Naive thymus-derived CD4-positive, alpha-beta T cell (primary cell): ENCODE measurements at regions not wholly inside any gene's neighbourhood (a gene's known extent, or its start where the extent isn't known, plus 50 kb on each side); places are given as distances from the start of the nearest gene placed in this dataset.

Source experiments
- ATAC-seq: fragments of 150-1000 bp; cut with Tn5 transposase; 2 replicates; pipeline ENCODE4 v1.10.0; 2021; ENCODE audit warnings: mild to moderate bottlenecking, moderate library complexity
- CTCF ChIA-PET: fragments of 350-600 bp; sonication (Branson Sonifier 250); formaldehyde crosslinking; loops from one replicate; lab custom pipeline; 2021; ENCODE audit warnings: antibody characterized with exemption; lab: Charles Lee
- POLR2A ChIA-PET: fragments of 350-600 bp; sonication (Branson Sonifier 250); formaldehyde crosslinking; loops from one replicate; lab custom pipeline; 2021; ENCODE audit warnings: antibody characterized with exemption, inconsistent platforms; lab: Charles Lee
- DNase-seq, 9 donors: peaks; one replicate each; pipeline versions ENCODE4 v3.0.0 to v3.0.0-alpha.2; 2020 to 2022; ENCODE audit warnings: mixed read lengths in 1 of 9
- H3K27ac ChIP-seq: one replicate; pipeline ENCODE4 v1.7.0; 2013; ENCODE audit warnings: mild to moderate bottlenecking, low read depth, low read length, moderate library complexity
- H3K27me3 ChIP-seq, 2 donors: one replicate each; pipeline ENCODE4 v1.7.0; 2013; ENCODE audit warnings: low read length in 2 of 2, mild to moderate bottlenecking in 2 of 2, moderate library complexity in 2 of 2; ENCODE audit not compliant: control insufficient read depth in 2 of 2, insufficient read depth in 2 of 2
- H3K36me3 ChIP-seq, 3 experiments: 1 replicate in 2 of 3; 2 replicates in 1 of 3; pipeline ENCODE4 v1.7.0; 2013; ENCODE audit warnings: low read length in 3 of 3, mild to moderate bottlenecking in 3 of 3, moderate library complexity in 1 of 3; ENCODE audit not compliant: insufficient read depth in 3 of 3, control insufficient read depth in 2 of 3
- H3K4me1 ChIP-seq, 2 donors: one replicate each; pipeline ENCODE4 v1.7.0; 2013; ENCODE audit warnings: low read length in 2 of 2, mild to moderate bottlenecking in 2 of 2, moderate library complexity in 1 of 2; ENCODE audit not compliant: control insufficient read depth in 2 of 2, insufficient read depth in 2 of 2
- H3K4me3 ChIP-seq: 2 replicates; pipeline ENCODE4 v1.7.0; 2013; ENCODE audit warnings: mild to moderate bottlenecking, low read length
- H3K9me3 ChIP-seq, 3 experiments: 1 replicate in 2 of 3; 2 replicates in 1 of 3; pipeline ENCODE4 v1.7.0; 2013; ENCODE audit warnings: low read length in 3 of 3; ENCODE audit not compliant: control insufficient read depth in 2 of 3
- H3K27ac Mint-ChIP-seq, 9 donors: one replicate each; pipeline ENCODE4 v1.8.0; 2020 to 2022; ENCODE audit warnings: mixed read lengths in 9 of 9, mild to moderate bottlenecking in 8 of 9, moderate library complexity in 5 of 9, inconsistent platforms in 2 of 9
- H3K27me3 Mint-ChIP-seq, 5 donors: one replicate each; pipeline ENCODE4 v1.8.0; 2021 to 2022; ENCODE audit warnings: mixed read lengths in 5 of 5, mild to moderate bottlenecking in 1 of 5
- H3K36me3 Mint-ChIP-seq, 5 donors: one replicate each; pipeline ENCODE4 v1.8.0; 2020 to 2022; ENCODE audit warnings: mixed read lengths in 5 of 5, mild to moderate bottlenecking in 3 of 5, inconsistent platforms in 1 of 5
- H3K4me1 Mint-ChIP-seq, 7 donors: one replicate each; pipeline ENCODE4 v1.8.0; 2020 to 2022; ENCODE audit warnings: mixed read lengths in 7 of 7, mild to moderate bottlenecking in 3 of 7, inconsistent platforms in 1 of 7
- H3K4me3 Mint-ChIP-seq, 10 donors: one replicate each; pipeline ENCODE4 v1.8.0; 2020 to 2022; ENCODE audit warnings: mild to moderate bottlenecking in 10 of 10, mixed read lengths in 10 of 10, moderate library complexity in 6 of 10, inconsistent platforms in 2 of 10
- H3K9me3 Mint-ChIP-seq, 11 donors: one replicate each; pipeline ENCODE4 v1.8.0; 2020 to 2022; ENCODE audit warnings: mixed read lengths in 11 of 11, mild to moderate bottlenecking in 4 of 11, inconsistent platforms in 1 of 11, moderate library complexity in 1 of 11
- intact Hi-C, 2 donors: fragments of 100-400 bp; cut with micrococcal nuclease; formaldehyde crosslinking; loops; one replicate each; pipeline ENCODE4 v1.15.1; 2023

DNA sequence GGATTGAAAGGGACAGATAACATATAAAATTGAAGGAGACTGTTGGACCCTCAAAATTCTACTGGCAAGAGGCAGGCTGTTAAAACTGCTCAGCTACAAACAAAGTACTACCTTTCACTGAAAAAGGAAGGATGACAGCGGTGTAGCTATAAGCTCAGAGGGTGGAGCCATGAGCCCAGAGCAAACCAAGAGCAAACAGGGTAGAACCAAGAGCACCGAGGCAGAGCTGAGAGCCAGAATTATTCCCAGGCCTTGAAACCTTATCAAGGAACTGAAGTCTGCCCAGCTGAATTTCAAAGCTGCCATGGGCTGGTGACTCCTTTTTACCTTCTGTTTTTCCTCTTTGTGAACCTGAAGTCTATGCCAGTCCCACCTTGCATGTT is 74.7 kb upstream of the SLC4A11 start:
- Histone ChIP-seq H3K36me3 (no peaks in the 10 kb centered on the region), H3K27me3 (no peaks in the 10 kb centered on the region), H3K27ac (no peak overlapping the region), H3K9me3 (no peaks in the 10 kb centered on the region), H3K4me3 (no peak overlapping the region), H3K4me1 (no peaks in the 10 kb centered on the region)
- H3K27me3 Mint-ChIP-seq = no peaks in the 10 kb centered on the region
- ChIA-PET POLR2A (no interaction called here), CTCF (interaction anchor here (1.1 to 4.6 kb wide), 4 partner anchors 61 to 261 kb away, joined by 3 to 27 read pairs (median 16); no protein-coding TSS in a partner anchor)
- H3K9me3 Mint-ChIP-seq = no peaks in the 10 kb centered on the region
- H3K36me3 Mint-ChIP-seq = peaks cover 0 to 20% (median 4%) of the 10 kb centered on the region in 5 donors
- ATAC-seq (no peak), DNase-seq (no peak)
- peak overlapping the region in 1 of 9 donors; percentile 67 for H3K27ac Mint-ChIP-seq
- H3K4me3 Mint-ChIP-seq = no peak overlapping the region
- intact Hi-C loops = no loop called here
- peaks cover 0 to 4% (median 0%) of the 10 kb centered on the region in 7 donors for H3K4me1 Mint-ChIP-seq

DNA sequence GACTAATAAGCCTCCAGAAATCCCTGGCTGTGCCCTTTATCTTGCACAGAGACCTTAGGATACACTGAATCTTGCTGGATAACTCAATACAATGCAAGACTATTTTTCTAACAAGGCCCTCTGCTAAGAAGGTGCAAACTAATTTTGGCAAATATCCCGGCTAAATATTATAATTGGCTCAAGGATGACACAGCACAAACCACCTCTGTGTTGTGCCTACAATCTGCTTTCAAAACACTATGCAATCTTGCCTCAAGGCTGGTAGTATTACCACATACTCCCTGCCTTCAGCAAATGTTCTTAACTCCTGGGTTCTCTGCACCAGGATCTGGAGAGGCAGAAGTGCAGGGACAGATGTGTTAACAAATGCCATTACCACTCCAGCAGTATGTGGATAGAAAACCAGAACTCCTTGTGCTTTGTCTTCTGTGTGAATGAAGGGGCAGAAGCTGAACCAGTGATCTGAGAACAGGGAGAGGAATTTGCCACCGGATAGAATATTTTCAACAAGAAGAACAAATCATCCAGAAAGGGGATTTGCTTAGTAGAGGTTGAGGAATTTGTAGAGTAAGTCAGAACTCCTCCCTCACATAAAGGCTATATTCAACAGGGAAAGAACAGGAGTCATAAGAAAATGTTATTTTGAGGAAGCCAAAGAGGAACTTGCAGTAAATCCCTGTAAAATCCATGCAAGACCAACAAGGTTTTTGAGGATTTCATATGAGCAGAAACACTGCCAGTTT is 74.1 kb upstream of the SLC4A11 start:
- Histone ChIP-seq H3K27ac (no peak overlapping the region), H3K9me3 (no peaks in the 10 kb centered on the region), H3K36me3 (no peaks in the 10 kb centered on the region), H3K4me3 (no peak overlapping the region), H3K27me3 (no peaks in the 10 kb centered on the region), H3K4me1 (no peaks in the 10 kb centered on the region)
- intact Hi-C loops = no loop called here
- Mint-ChIP-seq H3K4me1 (peaks cover 0 to 4% (median 0%) of the 10 kb centered on the region in 7 donors), H3K27ac (peak overlapping the region in 4 of 9 donors; percentile 20 to 67 (median 39)), H3K4me3 (no peak overlapping the region), H3K9me3 (no peaks in the 10 kb centered on the region), H3K27me3 (no peaks in the 10 kb centered on the region), H3K36me3 (peaks cover 0 to 20% (median 4%) of the 10 kb centered on the region in 5 donors)
- ATAC-seq (no peak), DNase-seq (no peak)
- ChIA-PET CTCF (interaction anchor here (0.6 to 4.6 kb wide), 2 partner anchors 76 to 195 kb away, joined by 4 to 27 read pairs; no protein-coding TSS in a partner anchor), POLR2A (no interaction called here)

- ATAC-seq (no peak), DNase-seq (no peak)
- H3K27me3 ChIP-seq = no peaks in the 10 kb centered on the region
- H3K36me3 Mint-ChIP-seq = peaks cover 0 to 30% (median 11%) of the 10 kb centered on the region in 5 donors
- H3K9me3 ChIP-seq = no peaks in the 10 kb centered on the region
- H3K9me3 Mint-ChIP-seq = no peaks in the 10 kb centered on the region
- H3K27ac Mint-ChIP-seq = peak overlapping the region in 1 of 9 donors; percentile 49
- H3K27me3 Mint-ChIP-seq = no peaks in the 10 kb centered on the region
- no peak overlapping the region for H3K27ac ChIP-seq
- ChIA-PET CTCF (interaction anchor here (0.7 kb wide), 1 partner anchor 410 kb away, joined by 3 read pairs; no protein-coding TSS in a partner anchor), POLR2A (no interaction called here)
- intact Hi-C loops = no loop called here
- no peak overlapping the region for H3K4me3 Mint-ChIP-seq
- H3K4me1 ChIP-seq = no peaks in the 10 kb centered on the region
- no peak overlapping the region for H3K4me3 ChIP-seq
- no peaks in the 10 kb centered on the region for H3K36me3 ChIP-seq
- peaks cover 0 to 4% (median 0%) of the 10 kb centered on the region in 7 donors for H3K4me1 Mint-ChIP-seq
Observed at GRCh38 chr20:3311623-3312022, 72.6 kb upstream of the SLC4A11 start.

DNA sequence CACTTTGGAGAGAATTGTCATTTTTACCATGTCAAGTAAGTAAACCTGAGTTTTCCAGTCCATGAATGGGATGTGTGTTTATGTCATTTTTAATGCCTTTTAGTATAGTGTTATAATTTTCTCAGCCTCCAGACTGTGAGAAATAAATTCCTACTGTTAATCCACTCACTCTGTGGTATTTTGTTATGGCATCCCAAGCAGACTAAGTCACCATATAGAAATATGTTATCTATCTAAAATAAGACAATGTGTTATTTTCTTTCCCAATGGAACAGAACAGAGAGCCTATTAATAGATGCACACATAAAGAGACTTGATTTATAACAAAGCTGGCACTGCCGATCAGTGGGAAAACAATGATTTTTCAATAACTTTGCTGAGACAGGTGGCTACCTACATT is 70.2 kb upstream of the SLC4A11 start:
- no peak for DNase-seq
- Mint-ChIP-seq H3K27ac (no peak overlapping the region), H3K4me3 (no peak overlapping the region), H3K36me3 (peaks cover 0 to 32% (median 13%) of the 10 kb centered on the region in 5 donors), H3K4me1 (peaks cover 0 to 9% (median 4%) of the 10 kb centered on the region in 7 donors), H3K9me3 (no peaks in the 10 kb centered on the region), H3K27me3 (no peaks in the 10 kb centered on the region)
- H3K27ac ChIP-seq = no peak overlapping the region
- intact Hi-C loops = no loop called here
- H3K27me3 ChIP-seq = no peaks in the 10 kb centered on the region
- ChIA-PET POLR2A (no interaction called here), CTCF (no interaction called here)
- H3K9me3 ChIP-seq = no peaks in the 10 kb centered on the region
- no peak overlapping the region for H3K4me3 ChIP-seq
- peaks cover 0 to under 1% (median 0%) of the 10 kb centered on the region in 3 experiments for H3K36me3 ChIP-seq
- H3K4me1 ChIP-seq = no peaks in the 10 kb centered on the region
- no peak for ATAC-seq

DNA sequence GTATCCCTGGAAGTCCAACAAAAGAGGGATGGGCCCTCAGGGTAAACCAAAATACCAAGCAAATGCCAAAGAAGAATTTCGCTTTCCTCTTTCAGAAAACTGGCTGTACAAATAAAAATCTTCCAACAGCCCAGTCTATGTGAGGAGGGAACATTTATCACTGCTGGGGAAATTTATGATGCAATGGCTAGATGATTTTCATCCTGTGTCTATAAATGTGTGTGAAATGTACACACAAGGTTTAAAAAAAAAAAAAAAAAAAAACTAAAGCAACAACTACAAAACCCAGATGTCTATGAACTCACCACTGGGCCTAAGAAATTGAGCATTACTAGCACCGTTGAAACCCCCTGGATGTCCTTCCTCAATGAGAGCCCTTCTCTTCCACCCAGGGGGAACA is 68.7 kb upstream of the SLC4A11 start:
- Histone ChIP-seq H3K27me3 (no peaks in the 10 kb centered on the region), H3K4me1 (no peaks in the 10 kb centered on the region), H3K27ac (no peak overlapping the region), H3K9me3 (no peaks in the 10 kb centered on the region), H3K36me3 (peaks cover 0 to 5% (median 0%) of the 10 kb centered on the region in 3 experiments), H3K4me3 (no peak overlapping the region)
- DNase-seq = no peak
- CTCF ChIA-PET = no interaction called here
- Mint-ChIP-seq H3K27ac (no peak overlapping the region), H3K4me3 (no peak overlapping the region), H3K27me3 (no peaks in the 10 kb centered on the region), H3K4me1 (peaks cover 0 to 9% (median 3%) of the 10 kb centered on the region in 7 donors), H3K36me3 (peaks cover 0 to 29% (median 16%) of the 10 kb centered on the region in 5 donors), H3K9me3 (no peaks in the 10 kb centered on the region)
- POLR2A ChIA-PET = no interaction called here
- intact Hi-C loops = no loop called here
- no peak for ATAC-seq

GRCh38 chr20:3307078-3307477 is 68.1 kb upstream of the SLC4A11 start:
- Mint-ChIP-seq H3K4me3 (no peak overlapping the region), H3K27ac (no peak overlapping the region), H3K9me3 (no peaks in the 10 kb centered on the region), H3K36me3 (peaks cover 0 to 32% (median 16%) of the 10 kb centered on the region in 5 donors), H3K4me1 (peaks cover 0 to 9% (median 3%) of the 10 kb centered on the region in 7 donors), H3K27me3 (no peaks in the 10 kb centered on the region)
- H3K36me3 ChIP-seq = peaks cover 0 to 5% (median 0%) of the 10 kb centered on the region in 3 experiments
- H3K4me3 ChIP-seq = no peak overlapping the region
- H3K9me3 ChIP-seq = no peaks in the 10 kb centered on the region
- ChIA-PET CTCF (interaction anchor here (0.6 kb wide), 1 partner anchor 9 kb away, joined by 3 read pairs; no protein-coding TSS in a partner anchor), POLR2A (no interaction called here)
- no peak for ATAC-seq
- DNase-seq = no peak
- no peak overlapping the region for H3K27ac ChIP-seq
- H3K27me3 ChIP-seq = no peaks in the 10 kb centered on the region
- H3K4me1 ChIP-seq = no peaks in the 10 kb centered on the region
- intact Hi-C loops = no loop called here
